GM12891 (cell line): ENCODE measurements at regions not wholly inside any gene's neighbourhood (a gene's known extent, or its start where the extent isn't known, plus 50 kb on each side); places are given as distances from the start of the nearest gene placed in this dataset.

ENCODE experiments used
- PAX5 ChIP-seq: IDR thresholded peaks from 2 replicates; pipeline ENCODE4 v1.6.1; 2011; ENCODE audit warnings: low read length, moderate library complexity, mild to moderate bottlenecking; ENCODE audit not compliant: insufficient read depth, severe bottlenecking
- POLR2A ChIP-seq: IDR thresholded peaks from 2 replicates; pipeline ENCODE4 v1.6.1; 2011; ENCODE audit warnings: low read depth, low read length, control low read depth
- POLR2AphosphoS5 ChIP-seq: IDR thresholded peaks from 2 replicates; pipeline ENCODE4 v1.6.1; 2011; ENCODE audit warnings: low read depth, low read length, control low read depth
- POU2F2 ChIP-seq: IDR thresholded peaks from 2 replicates; pipeline ENCODE4 v1.6.1; 2011; ENCODE audit warnings: low read depth, mild to moderate bottlenecking, control low read depth, low read length, moderate library complexity
- TAF1 ChIP-seq: IDR thresholded peaks from 2 replicates; pipeline ENCODE4 v1.6.1; 2011; ENCODE audit warnings: low read depth, low read length, control low read depth

DNA sequence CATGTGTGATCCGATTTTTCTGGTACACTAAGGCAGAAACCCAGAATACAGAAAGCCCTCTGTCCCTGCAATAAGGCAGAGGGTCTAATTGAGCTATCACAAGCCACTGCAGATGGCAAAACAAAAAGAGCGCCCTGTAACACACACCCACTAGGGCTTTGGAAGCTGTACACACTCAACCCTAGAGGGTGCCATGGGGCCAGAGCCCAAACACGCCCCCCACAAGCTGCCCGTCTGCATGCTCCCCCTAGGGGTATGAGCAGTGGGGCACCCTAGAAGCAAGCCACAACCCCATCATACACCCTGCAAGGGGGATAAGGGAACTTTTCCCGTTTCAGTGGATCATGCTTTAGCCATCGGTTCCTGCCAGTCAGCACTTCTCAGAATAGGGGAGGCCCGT is 62.2 kb upstream of the PDE10A start:
- TF ChIP-seq POLR2A, result no peak
- TF ChIP-seq TAF1, result no peak
- TF ChIP-seq POLR2AphosphoS5, result no peak
- TF ChIP-seq PAX5, result no peak
- TF ChIP-seq POU2F2, result no peak
